ENCODE measurements at regions not wholly inside any gene's neighbourhood (a gene's known extent, or its start where the extent isn't known, plus 50 kb on each side); places are given as distances from the start of the nearest gene placed in this dataset.

DNA sequence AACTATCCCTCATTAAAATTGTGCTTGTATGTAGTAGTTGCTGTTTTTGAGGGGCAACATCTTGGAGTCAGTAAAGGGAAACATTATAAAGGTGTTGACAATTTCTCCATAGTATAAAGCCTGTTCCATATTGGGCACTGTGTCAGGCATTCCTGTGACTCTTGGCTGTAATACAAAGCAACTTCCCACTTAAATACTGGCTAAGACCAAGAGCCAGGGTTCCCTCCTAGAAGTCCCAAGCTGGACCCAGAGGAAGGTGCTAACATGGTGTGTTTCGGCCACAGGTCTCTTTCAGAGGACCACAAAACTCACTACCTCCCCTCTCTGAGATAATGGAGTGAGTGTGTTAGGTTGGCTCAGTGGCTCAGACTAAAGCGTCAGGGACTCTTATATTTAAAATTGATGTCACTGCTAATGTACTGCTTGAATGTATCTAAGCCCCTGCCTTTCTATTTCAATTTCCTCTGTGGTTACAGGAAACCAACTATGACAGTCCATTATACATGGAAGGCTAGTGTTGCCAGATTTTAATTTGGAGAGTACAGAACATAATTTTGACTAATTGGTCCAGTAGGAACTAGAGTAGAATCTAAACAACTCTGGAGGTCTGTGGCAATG, 74.7 kb upstream of the RGL1 start:
- H3K27ac Mint-ChIP-seq: no peak overlapping the region
- no peak for DNase-seq
- no peak overlapping the region for H3K4me3 Mint-ChIP-seq
- H3K27me3 Mint-ChIP-seq (ENCODE audit: low read depth): no peaks in the 10 kb centered on the region
- no peaks in the 10 kb centered on the region for H3K9me3 Mint-ChIP-seq
- CTCF ChIA-PET: no interaction called here
- intact Hi-C loops (cut with micrococcal nuclease): no loop called here
- no peaks in the 10 kb centered on the region for H3K36me3 Mint-ChIP-seq (ENCODE audit: low read depth)
- no peaks in the 10 kb centered on the region for H3K4me1 Mint-ChIP-seq (ENCODE audit: low read depth)

DNA sequence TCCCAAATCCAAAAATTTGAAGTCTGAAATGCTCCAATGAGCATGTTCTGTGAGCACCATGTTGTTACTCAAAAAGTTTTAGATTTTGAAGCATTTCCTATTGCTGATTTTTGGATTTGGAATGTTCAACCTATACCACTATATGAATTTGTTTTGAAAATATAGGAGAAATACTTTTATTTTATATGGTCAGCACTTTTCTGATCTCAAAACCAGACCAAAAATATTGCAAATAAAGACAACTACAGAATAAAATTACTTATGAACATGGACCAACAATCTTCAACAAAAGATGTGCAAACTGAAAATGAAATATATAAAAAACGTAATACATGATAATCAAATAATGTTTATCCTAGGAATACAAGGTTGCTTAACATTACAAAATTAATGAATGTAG, 73.7 kb upstream of the APOBEC4 start:
- intact Hi-C loops (cut with micrococcal nuclease): no loop called here

GRCh38 chr1:183724350-183725042, 71.4 kb upstream of the APOBEC4 start:
- Mint-ChIP-seq H3K9me3 (no peaks in the 10 kb centered on the region), H3K36me3 (ENCODE audit: low read depth) (no peaks in the 10 kb centered on the region)

More for the DNA sequence above, 73.7 kb upstream of the APOBEC4 start:
- DNase-seq: no peak
- Mint-ChIP-seq H3K9me3 (no peaks in the 10 kb centered on the region), H3K27me3 (ENCODE audit: low read depth) (no peaks in the 10 kb centered on the region), H3K4me1 (ENCODE audit: low read depth) (no peaks in the 10 kb centered on the region), H3K27ac (no peak overlapping the region), H3K4me3 (no peak overlapping the region), H3K36me3 (ENCODE audit: low read depth) (no peaks in the 10 kb centered on the region)
- CTCF ChIA-PET: no interaction called here

GRCh38 chr1:183723571-183723970, 70.5 kb upstream of the APOBEC4 start:
- Mint-ChIP-seq H3K4me1 (ENCODE audit: low read depth) (no peaks in the 10 kb centered on the region), H3K9me3 (no peaks in the 10 kb centered on the region), H3K36me3 (ENCODE audit: low read depth) (no peaks in the 10 kb centered on the region), H3K27ac (no peak overlapping the region), H3K4me3 (no peak overlapping the region), H3K27me3 (ENCODE audit: low read depth) (no peaks in the 10 kb centered on the region)
- intact Hi-C loops (cut with micrococcal nuclease): no loop called here
- CTCF ChIA-PET: no interaction called here
- no peak for DNase-seq

More at GRCh38 chr1:183724350-183725042, 71.4 kb upstream of the APOBEC4 start:
- intact Hi-C loops (cut with micrococcal nuclease): no loop called here
- H3K27me3 Mint-ChIP-seq (ENCODE audit: low read depth): no peaks in the 10 kb centered on the region
- no peak overlapping the region for H3K27ac Mint-ChIP-seq
- no peak overlapping the region for H3K4me3 Mint-ChIP-seq
- CTCF ChIA-PET: no interaction called here
- H3K4me1 Mint-ChIP-seq (ENCODE audit: low read depth): no peaks in the 10 kb centered on the region
- no peak for DNase-seq

DNA sequence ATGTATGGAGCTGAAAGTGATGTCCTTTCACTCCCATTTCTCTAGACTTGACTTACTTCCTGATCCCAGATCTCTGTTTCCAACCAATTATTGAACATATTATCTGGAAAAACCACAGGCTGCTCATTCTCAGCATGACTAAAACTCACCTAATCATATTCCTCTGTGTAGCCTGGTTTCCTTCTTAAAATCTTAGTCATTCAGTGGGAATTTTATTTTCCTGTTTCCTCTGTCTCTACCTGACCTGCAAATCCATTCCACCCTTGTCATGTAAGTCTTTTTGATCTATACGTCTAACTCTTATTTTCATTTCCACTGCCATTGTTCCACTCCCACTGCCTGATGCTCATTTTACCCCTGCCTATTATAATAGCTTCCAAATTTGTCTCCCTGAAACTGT, 67.9 kb upstream of the APOBEC4 start:
- intact Hi-C loops (cut with micrococcal nuclease): no loop called here
- H3K27ac Mint-ChIP-seq: no peak overlapping the region
- CTCF ChIA-PET: interaction anchor here (0.9 to 1.1 kb wide), 2 partner anchors 66 to 195 kb away, joined by 3 to 5 read pairs; no protein-coding TSS in a partner anchor

GRCh38 chr1:183720028-183720427, 66.9 kb upstream of the APOBEC4 start:
- no peaks in the 10 kb centered on the region for H3K4me1 Mint-ChIP-seq (ENCODE audit: low read depth)
- no peaks in the 10 kb centered on the region for H3K27me3 Mint-ChIP-seq (ENCODE audit: low read depth)
- CTCF ChIA-PET: no interaction called here
- no peaks in the 10 kb centered on the region for H3K36me3 Mint-ChIP-seq (ENCODE audit: low read depth)
- H3K9me3 Mint-ChIP-seq: no peaks in the 10 kb centered on the region
- DNase-seq: no peak
- H3K4me3 Mint-ChIP-seq: no peak overlapping the region
- H3K27ac Mint-ChIP-seq: no peak overlapping the region
- intact Hi-C loops (cut with micrococcal nuclease): no loop called here

More for the DNA sequence above, 67.9 kb upstream of the APOBEC4 start:
- Mint-ChIP-seq H3K36me3 (ENCODE audit: low read depth) (no peaks in the 10 kb centered on the region), H3K4me3 (no peak overlapping the region), H3K4me1 (ENCODE audit: low read depth) (no peaks in the 10 kb centered on the region), H3K27me3 (ENCODE audit: low read depth) (no peaks in the 10 kb centered on the region), H3K9me3 (no peaks in the 10 kb centered on the region)
- no peak for DNase-seq

DNA sequence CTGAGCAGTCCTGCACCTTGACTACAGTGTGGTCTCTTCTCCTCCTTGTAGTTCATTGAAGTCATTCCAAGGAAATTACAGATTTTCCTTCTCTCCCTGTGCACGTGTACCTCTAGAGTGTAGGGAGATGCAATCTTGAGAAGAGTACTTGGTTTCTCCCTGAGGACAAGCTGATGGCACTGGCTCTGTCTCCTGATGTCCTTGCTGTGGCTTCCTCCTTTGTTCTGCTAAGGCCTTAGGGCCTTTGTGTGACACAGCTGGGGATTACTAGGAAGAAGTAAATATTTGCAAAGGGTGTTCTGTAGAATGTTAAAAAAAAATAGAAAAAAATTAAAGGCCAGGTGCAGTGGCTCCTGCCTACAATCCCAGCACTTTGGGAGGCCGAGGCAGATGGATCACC, 66.2 kb upstream of the APOBEC4 start:
- H3K27me3 Mint-ChIP-seq (ENCODE audit: low read depth): no peaks in the 10 kb centered on the region
- H3K4me1 Mint-ChIP-seq (ENCODE audit: low read depth): no peaks in the 10 kb centered on the region
- H3K4me3 Mint-ChIP-seq: no peak overlapping the region
- H3K36me3 Mint-ChIP-seq (ENCODE audit: low read depth): no peaks in the 10 kb centered on the region
- H3K9me3 Mint-ChIP-seq: no peaks in the 10 kb centered on the region
- intact Hi-C loops (cut with micrococcal nuclease): no loop called here
- no peak overlapping the region for H3K27ac Mint-ChIP-seq
- CTCF ChIA-PET: no interaction called here
- no peak for DNase-seq

GRCh38 chr1:183716286-183716685, 63.2 kb upstream of the APOBEC4 start:
- Mint-ChIP-seq H3K4me1 (ENCODE audit: low read depth) (no peaks in the 10 kb centered on the region), H3K27me3 (ENCODE audit: low read depth) (no peaks in the 10 kb centered on the region), H3K27ac (no peak overlapping the region), H3K4me3 (no peak overlapping the region), H3K9me3 (no peaks in the 10 kb centered on the region), H3K36me3 (ENCODE audit: low read depth) (no peaks in the 10 kb centered on the region)
- no peak for DNase-seq
- intact Hi-C loops (cut with micrococcal nuclease): no loop called here
- CTCF ChIA-PET: interaction anchor here (1.0 to 1.8 kb wide), 2 partner anchors 17 to 31 kb away, joined by 4 to 5 read pairs; no protein-coding TSS in a partner anchor

- peaks cover 2% of the 10 kb centered on the region for H3K4me1 Mint-ChIP-seq (ENCODE audit: low read depth)
- CTCF ChIA-PET: interaction anchor here (0.6 to 0.7 kb wide), 2 partner anchors 56 to 718 kb away, joined by 3 read pairs; no protein-coding TSS in a partner anchor
- no peaks in the 10 kb centered on the region for H3K36me3 Mint-ChIP-seq (ENCODE audit: low read depth)
- no peaks in the 10 kb centered on the region for H3K9me3 Mint-ChIP-seq
- H3K4me3 Mint-ChIP-seq: no peak overlapping the region
- no peak for DNase-seq
- H3K27ac Mint-ChIP-seq: no peak overlapping the region
- intact Hi-C loops (cut with micrococcal nuclease): no loop called here
- H3K27me3 Mint-ChIP-seq (ENCODE audit: low read depth): no peaks in the 10 kb centered on the region
Measured at GRCh38 chr1:183711741-183712361, 58.7 kb upstream of the APOBEC4 start.

GRCh38 chr1:183711165-183711682, 58.1 kb upstream of the APOBEC4 start:
- no peaks in the 10 kb centered on the region for H3K9me3 Mint-ChIP-seq
- H3K27ac Mint-ChIP-seq: no peak overlapping the region
- no peaks in the 10 kb centered on the region for H3K36me3 Mint-ChIP-seq (ENCODE audit: low read depth)
- intact Hi-C loops (cut with micrococcal nuclease): no loop called here
- peaks cover 2% of the 10 kb centered on the region for H3K4me1 Mint-ChIP-seq (ENCODE audit: low read depth)
- CTCF ChIA-PET: interaction anchor here (0.7 kb wide), 1 partner anchor 57 kb away, joined by 3 read pairs; no protein-coding TSS in a partner anchor
- H3K27me3 Mint-ChIP-seq (ENCODE audit: low read depth): no peaks in the 10 kb centered on the region
- no peak overlapping the region for H3K4me3 Mint-ChIP-seq
- no peak for DNase-seq

DNA sequence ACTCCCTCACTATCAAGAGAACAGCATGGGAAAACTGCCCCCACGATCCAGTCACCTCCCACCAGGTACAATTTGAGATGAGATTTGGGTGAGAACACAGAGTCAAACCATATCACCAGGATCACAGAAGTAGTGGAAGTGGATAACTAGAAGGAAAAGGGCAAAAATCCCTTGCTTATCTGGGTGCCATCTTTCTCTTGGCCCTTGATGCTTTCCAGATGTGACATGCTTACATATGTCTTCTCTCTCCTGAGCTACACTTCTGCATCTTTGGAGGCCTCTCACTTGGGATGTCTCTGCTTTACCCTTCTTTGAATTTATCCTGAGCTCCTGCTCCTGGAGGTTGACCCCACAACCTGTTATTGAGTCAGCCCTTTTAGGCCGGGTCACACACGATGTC, 57.6 kb upstream of the APOBEC4 start:
- H3K36me3 Mint-ChIP-seq (ENCODE audit: low read depth): no peaks in the 10 kb centered on the region

GRCh38 chr1:183710333-183710732, 57.2 kb upstream of the APOBEC4 start:
- Mint-ChIP-seq H3K36me3 (ENCODE audit: low read depth) (no peaks in the 10 kb centered on the region), H3K4me1 (ENCODE audit: low read depth) (peaks cover 2% of the 10 kb centered on the region), H3K4me3 (no peak overlapping the region), H3K27ac (no peak overlapping the region), H3K9me3 (no peaks in the 10 kb centered on the region), H3K27me3 (ENCODE audit: low read depth) (no peaks in the 10 kb centered on the region)
- CTCF ChIA-PET: no interaction called here
- DNase-seq: no peak
- intact Hi-C loops (cut with micrococcal nuclease): no loop called here

More for the DNA sequence above, 57.6 kb upstream of the APOBEC4 start:
- CTCF ChIA-PET: no interaction called here
- Mint-ChIP-seq H3K9me3 (no peaks in the 10 kb centered on the region), H3K4me1 (ENCODE audit: low read depth) (peaks cover 2% of the 10 kb centered on the region), H3K27ac (no peak overlapping the region), H3K27me3 (ENCODE audit: low read depth) (no peaks in the 10 kb centered on the region), H3K4me3 (no peak overlapping the region)
- intact Hi-C loops (cut with micrococcal nuclease): no loop called here
- no peak for DNase-seq
